BJ (cell line): ENCODE measurements at regions not wholly inside any gene's neighbourhood (a gene's known extent, or its start where the extent isn't known, plus 50 kb on each side); places are given as distances from the start of the nearest gene placed in this dataset.
"Not testable (repeated sequence)": the region's sequence is repeated elsewhere in the genome, so short reads cannot be mapped to it uniquely, and the experiment has no call there.

Source experiments
- CTCF ChIA-PET: fragments of 350-600 bp; formaldehyde crosslinking; extraction: SDS; loops from one replicate; lab custom pipeline; 2021; ENCODE audit warnings: antibody characterized with exemption, inconsistent platforms; lab: Yijun Ruan, JAX
- POLR2A ChIA-PET: fragments of 300-600 bp; sonication (Branson Sonifier 250); formaldehyde crosslinking; extraction: SDS; loops from one replicate; lab custom pipeline; 2021; ENCODE audit warnings: antibody characterized with exemption; lab: Charles Lee
- DNase-seq: peaks from one replicate; pipeline ENCODE4 v3.0.0-alpha.2; 2011; ENCODE audit warnings: low read depth
- H3K27me3 ChIP-seq: 2 replicates; pipeline ENCODE4 v1.6.0; 2011; ENCODE audit warnings: low read length; ENCODE audit not compliant: control insufficient read depth, insufficient read depth
- H3K36me3 ChIP-seq: 2 replicates; pipeline ENCODE4 v1.5.1; 2011; ENCODE audit warnings: low read length; ENCODE audit not compliant: control insufficient read depth, insufficient read depth
- H3K4me3 ChIP-seq: 2 replicates; pipeline ENCODE4 v1.5.1; 2011; ENCODE audit warnings: low read depth, mild to moderate bottlenecking, control low read depth, low read length
- TF ChIP-seq, protein P1 (sequence below): IDR thresholded peaks from 2 replicates; pipeline ENCODE4 v1.5.1; 2011; ENCODE audit warnings: low read depth, mild to moderate bottlenecking, control low read depth, inconsistent platforms, low read length, moderate library complexity; ENCODE audit not compliant: insufficient read depth

- Histone ChIP-seq H3K36me3 (no peaks in the 10 kb centered on the region), H3K4me3 (no peak overlapping the region), H3K27me3 (no peaks in the 10 kb centered on the region)
- ChIA-PET POLR2A (no interaction called here), CTCF (no interaction called here)
- TF ChIP-seq, protein P1, sequence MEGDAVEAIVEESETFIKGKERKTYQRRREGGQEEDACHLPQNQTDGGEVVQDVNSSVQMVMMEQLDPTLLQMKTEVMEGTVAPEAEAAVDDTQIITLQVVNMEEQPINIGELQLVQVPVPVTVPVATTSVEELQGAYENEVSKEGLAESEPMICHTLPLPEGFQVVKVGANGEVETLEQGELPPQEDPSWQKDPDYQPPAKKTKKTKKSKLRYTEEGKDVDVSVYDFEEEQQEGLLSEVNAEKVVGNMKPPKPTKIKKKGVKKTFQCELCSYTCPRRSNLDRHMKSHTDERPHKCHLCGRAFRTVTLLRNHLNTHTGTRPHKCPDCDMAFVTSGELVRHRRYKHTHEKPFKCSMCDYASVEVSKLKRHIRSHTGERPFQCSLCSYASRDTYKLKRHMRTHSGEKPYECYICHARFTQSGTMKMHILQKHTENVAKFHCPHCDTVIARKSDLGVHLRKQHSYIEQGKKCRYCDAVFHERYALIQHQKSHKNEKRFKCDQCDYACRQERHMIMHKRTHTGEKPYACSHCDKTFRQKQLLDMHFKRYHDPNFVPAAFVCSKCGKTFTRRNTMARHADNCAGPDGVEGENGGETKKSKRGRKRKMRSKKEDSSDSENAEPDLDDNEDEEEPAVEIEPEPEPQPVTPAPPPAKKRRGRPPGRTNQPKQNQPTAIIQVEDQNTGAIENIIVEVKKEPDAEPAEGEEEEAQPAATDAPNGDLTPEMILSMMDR, result no peak
- DNase-seq, result no peak
Measured at GRCh38 chr13:37510441-37510840, 88.1 kb downstream of the POSTN start.

DNA sequence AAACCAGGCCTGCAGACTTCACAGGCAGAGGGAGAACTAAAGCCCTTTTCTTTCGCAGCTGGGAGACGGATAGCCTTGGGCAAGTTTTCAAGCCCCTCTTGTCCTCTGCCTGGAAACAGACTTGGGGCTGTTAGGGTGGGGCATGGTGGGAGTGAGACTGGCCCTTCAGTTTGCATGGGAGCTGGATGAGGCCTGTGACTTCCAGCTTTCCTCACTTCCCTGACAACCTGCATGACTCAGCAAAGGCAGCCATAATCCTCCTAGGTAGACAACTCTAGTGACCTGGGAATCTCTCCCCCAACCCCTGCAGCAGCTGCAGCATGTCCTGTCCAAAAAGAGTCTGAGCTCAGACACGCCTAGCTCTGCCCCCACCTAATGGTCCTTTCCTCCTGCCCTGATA is 93.0 kb downstream of the POSTN start:
- TF ChIP-seq, protein P1, result no peak
- DNase-seq, result no peak
- no peaks in the 10 kb centered on the region for H3K36me3 ChIP-seq
- H3K27me3 ChIP-seq, result no peaks in the 10 kb centered on the region
- ChIA-PET CTCF (interaction anchor here (1.8 kb wide), 1 partner anchor 14 kb away, joined by 4 read pairs; no protein-coding TSS in a partner anchor), POLR2A (no interaction called here)
- H3K4me3 ChIP-seq, result no peak overlapping the region

GRCh38 chr13:37504251-37504650 is 94.3 kb downstream of the POSTN start:
- ChIA-PET POLR2A (no interaction called here), CTCF (no interaction called here)
- TF ChIP-seq, protein P1, result no peak
- no peak for DNase-seq
- no peaks in the 10 kb centered on the region for H3K36me3 ChIP-seq
- no peak overlapping the region for H3K4me3 ChIP-seq
- no peaks in the 10 kb centered on the region for H3K27me3 ChIP-seq

DNA sequence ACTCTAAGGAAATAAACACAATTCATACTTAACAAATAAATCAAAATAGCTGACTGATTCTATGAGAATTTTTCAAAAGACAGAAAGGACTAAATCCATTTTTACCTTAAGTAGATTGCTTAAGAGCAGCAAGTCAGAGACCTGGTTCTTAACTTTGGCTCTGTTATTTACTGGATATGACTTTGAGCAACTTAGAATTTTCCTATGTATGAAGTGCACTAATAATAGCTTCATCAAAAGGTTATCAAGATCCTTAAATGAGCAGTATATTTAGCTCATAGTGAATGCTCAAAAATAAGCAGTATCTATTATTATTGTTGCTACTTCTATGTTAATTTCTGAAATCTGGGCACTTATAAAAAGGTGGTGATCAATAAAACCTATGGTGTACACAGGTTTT is 95.3 kb downstream of the POSTN start:
- H3K36me3 ChIP-seq, result no peaks in the 10 kb centered on the region
- no peaks in the 10 kb centered on the region for H3K27me3 ChIP-seq
- H3K4me3 ChIP-seq, result no peak overlapping the region
- no peak for DNase-seq
- ChIA-PET POLR2A (no interaction called here), CTCF (interaction anchor here (1.0 kb wide), 1 partner anchor 10 kb away, joined by 3 read pairs; no protein-coding TSS in a partner anchor)
- TF ChIP-seq, protein P1, result no peak

DNA sequence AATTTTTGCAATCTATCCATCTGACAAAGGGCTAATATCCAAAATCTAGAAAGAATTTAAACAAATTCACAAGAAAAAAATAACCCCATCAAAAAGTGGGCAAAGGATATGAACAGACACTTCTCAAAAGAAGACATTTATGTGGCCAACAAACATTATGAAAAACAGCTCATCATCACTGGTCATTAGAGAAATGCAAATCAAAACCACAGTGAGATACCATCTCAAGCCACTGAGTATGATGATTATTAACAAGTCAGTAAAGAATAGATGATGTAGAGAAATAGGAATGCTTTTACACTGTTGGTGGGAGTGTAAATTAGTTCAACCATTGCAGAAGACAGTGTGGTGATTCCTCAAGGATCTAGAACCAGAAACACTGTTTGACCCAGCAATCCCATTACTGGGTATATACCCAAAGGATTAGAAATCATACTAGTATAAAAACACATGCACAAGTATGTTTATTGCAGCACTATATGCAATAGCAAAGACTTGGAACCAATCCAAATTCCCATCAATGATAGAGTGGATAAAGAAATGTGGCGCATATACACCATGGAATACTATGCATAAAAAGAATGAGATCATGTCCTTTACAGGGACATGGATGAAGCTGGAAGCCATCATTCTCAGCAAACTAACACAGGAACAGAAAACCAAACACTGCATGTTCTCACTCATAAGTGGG is 96.1 kb downstream of the POSTN start:
- H3K36me3 ChIP-seq, DNase-seq, H3K4me3 ChIP-seq, CTCF ChIA-PET, POLR2A ChIA-PET, H3K27me3 ChIP-seq: not testable (repeated sequence)

DNA sequence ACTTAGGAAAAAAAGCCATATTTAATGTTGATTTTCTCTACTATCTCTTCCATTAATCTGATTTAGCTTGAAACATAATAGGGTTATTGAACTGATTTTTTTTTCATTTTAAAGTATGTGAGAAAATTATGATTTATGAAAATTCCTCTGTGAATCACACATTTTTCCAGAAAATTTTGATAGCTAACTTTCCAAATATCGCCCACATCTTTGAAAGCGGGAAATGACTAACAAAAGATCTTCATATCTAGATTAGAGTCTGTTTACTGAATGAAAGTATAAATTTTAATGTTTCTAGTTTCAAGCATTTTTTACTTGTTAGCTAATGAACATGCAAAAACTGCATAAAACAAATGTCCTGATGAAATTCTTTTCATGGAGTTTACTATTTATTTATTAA is 97.4 kb downstream of the POSTN start:
- TF ChIP-seq, protein P1, result no peak
- ChIA-PET CTCF (no interaction called here), POLR2A (no interaction called here)
- H3K36me3 ChIP-seq, result no peaks in the 10 kb centered on the region
- no peaks in the 10 kb centered on the region for H3K27me3 ChIP-seq
- DNase-seq, result no peak
- no peak overlapping the region for H3K4me3 ChIP-seq
